ENCODE measurements at regions not wholly inside any gene's neighbourhood (a gene's known extent, or its start where the extent isn't known, plus 50 kb on each side); places are given as distances from the start of the nearest gene placed in this dataset.

- no peaks in the 10 kb centered on the region for H3K9me2 ChIP-seq (replicated peaks; ENCODE audit: insufficient read depth, low read length)
- H3K9me3 ChIP-seq (replicated peaks; ENCODE audit: insufficient read depth, low read length), result no peaks in the 10 kb centered on the region
- no peak overlapping the region for H2AFZ ChIP-seq (ENCODE audit: low read length)
- no peaks in the 10 kb centered on the region for H3K27me3 ChIP-seq (replicated peaks; ENCODE audit: insufficient read depth, low read length)
- no peak overlapping the region for H3K27ac ChIP-seq (ENCODE audit: low read length)
- no peaks in the 10 kb centered on the region for H3K79me2 ChIP-seq (ENCODE audit: low read length)
- no peaks in the 10 kb centered on the region for H3K36me3 ChIP-seq (replicated peaks; ENCODE audit: insufficient read depth, low read length)
- no peak overlapping the region for H3K4me2 ChIP-seq (ENCODE audit: low read depth, low read length)
- no peak for DNase-seq
- no peak overlapping the region for H3K9ac ChIP-seq (ENCODE audit: low read length)
- H3K4me1 ChIP-seq (ENCODE audit: low read length), result no peaks in the 10 kb centered on the region
- no peaks in the 10 kb centered on the region for H3F3A ChIP-seq (ENCODE audit: insufficient read depth, low read length)
- no peak overlapping the region for H3K4me3 ChIP-seq (ENCODE audit: low read length)
- no peaks in the 10 kb centered on the region for H4K20me1 ChIP-seq (ENCODE audit: insufficient read depth, low read length)
- TF ChIP-seq CTCF (IDR thresholded peaks at IDR 0.05; ENCODE audit: low read length) (no peak), EZH2phosphoT487 (IDR thresholded peaks at IDR 0.05; ENCODE audit: low read length) (no peak), EZH2 (optimal IDR thresholded peaks at IDR 0.05; ENCODE audit: low read depth, low read length) (no peak)
Observed at GRCh38 chr3:167936019-167936418, 159.7 kb downstream of the GOLIM4 start.

- TF ChIP-seq CTCF (IDR thresholded peaks at IDR 0.05; ENCODE audit: low read length), result no peak
- TF ChIP-seq EZH2 (optimal IDR thresholded peaks at IDR 0.05; ENCODE audit: low read depth, low read length), result no peak
- TF ChIP-seq EZH2phosphoT487 (IDR thresholded peaks at IDR 0.05; ENCODE audit: low read length), result no peak
- H2AFZ ChIP-seq (ENCODE audit: low read length), result no peak overlapping the region
- no peak overlapping the region for H3K4me3 ChIP-seq (ENCODE audit: low read length)
- no peaks in the 10 kb centered on the region for H3K4me1 ChIP-seq (ENCODE audit: low read length)
- no peaks in the 10 kb centered on the region for H3K9me2 ChIP-seq (replicated peaks; ENCODE audit: insufficient read depth, low read length)
- no peaks in the 10 kb centered on the region for H4K20me1 ChIP-seq (ENCODE audit: insufficient read depth, low read length)
- H3K79me2 ChIP-seq (ENCODE audit: low read length), result no peaks in the 10 kb centered on the region
- no peaks in the 10 kb centered on the region for H3K36me3 ChIP-seq (replicated peaks; ENCODE audit: insufficient read depth, low read length)
- no peak overlapping the region for H3K9ac ChIP-seq (ENCODE audit: low read length)
- H3K4me2 ChIP-seq (ENCODE audit: low read depth, low read length), result no peak overlapping the region
- H3K27me3 ChIP-seq (replicated peaks; ENCODE audit: insufficient read depth, low read length), result no peaks in the 10 kb centered on the region
- H3F3A ChIP-seq (ENCODE audit: insufficient read depth, low read length), result no peaks in the 10 kb centered on the region
- no peaks in the 10 kb centered on the region for H3K9me3 ChIP-seq (replicated peaks; ENCODE audit: insufficient read depth, low read length)
- no peak overlapping the region for H3K27ac ChIP-seq (ENCODE audit: low read length)
- DNase-seq, result no peak
Observed at GRCh38 chr3:167930453-167930852, 165.3 kb downstream of the GOLIM4 start.

GRCh38 chr3:167929968-167930367 is 165.8 kb downstream of the GOLIM4 start:
- H3K4me2 ChIP-seq (ENCODE audit: low read depth, low read length), result no peak overlapping the region

More at GRCh38 chr3:167929968-167930367, 165.8 kb downstream of the GOLIM4 start:
- Histone ChIP-seq H4K20me1 (ENCODE audit: insufficient read depth, low read length) (no peaks in the 10 kb centered on the region), H2AFZ (ENCODE audit: low read length) (no peak overlapping the region), H3F3A (ENCODE audit: insufficient read depth, low read length) (no peaks in the 10 kb centered on the region), H3K79me2 (ENCODE audit: low read length) (no peaks in the 10 kb centered on the region), H3K27me3 (replicated peaks; ENCODE audit: insufficient read depth, low read length) (no peaks in the 10 kb centered on the region), H3K4me3 (ENCODE audit: low read length) (no peak overlapping the region), H3K27ac (ENCODE audit: low read length) (no peak overlapping the region), H3K9me3 (replicated peaks; ENCODE audit: insufficient read depth, low read length) (no peaks in the 10 kb centered on the region), H3K9ac (ENCODE audit: low read length) (no peak overlapping the region), H3K9me2 (replicated peaks; ENCODE audit: insufficient read depth, low read length) (no peaks in the 10 kb centered on the region), H3K36me3 (replicated peaks; ENCODE audit: insufficient read depth, low read length) (no peaks in the 10 kb centered on the region), H3K4me1 (ENCODE audit: low read length) (no peaks in the 10 kb centered on the region)
- TF ChIP-seq EZH2phosphoT487 (IDR thresholded peaks at IDR 0.05; ENCODE audit: low read length), result no peak
- no peak for TF ChIP-seq EZH2 (optimal IDR thresholded peaks at IDR 0.05; ENCODE audit: low read depth, low read length)
- TF ChIP-seq CTCF (IDR thresholded peaks at IDR 0.05; ENCODE audit: low read length), result no peak
- no peak for DNase-seq
